Spleen (tissue), 7 donors: ENCODE measurements at regions not wholly inside any gene's neighbourhood (a gene's known extent, or its start where the extent isn't known, plus 50 kb on each side); places are given as distances from the start of the nearest gene placed in this dataset.

ENCODE experiments used
- POLR2A ChIP-seq, 3 donors: fragments of 450-650 bp; IDR thresholded peaks; one replicate each; pipeline ENCODE4 v1.5.1; 2017; ENCODE audit warnings: antibody characterized with exemption in 3 of 3, mild to moderate bottlenecking in 1 of 3
- POLR2AphosphoS5 ChIP-seq, 3 donors: sonication (generic); formaldehyde crosslinking; IDR thresholded peaks; one replicate each; pipeline ENCODE4 v1.5.1; 2017; ENCODE audit warnings: antibody characterized with exemption in 3 of 3
- TF ChIP-seq, protein P1 (sequence below), 11 experiments: fragments of 200-600 bp in 7 of 11; fragments of 450-650 bp in 4 of 11; sonication (generic) in 4 of 11; IDR thresholded peaks in 8 of 11; conservative IDR thresholded peaks in 3 of 11; 1 replicate in 7 of 11; 2 replicates in 4 of 11; pipeline versions ENCODE4 v1.4.0 to v1.8.0; 2016 to 2021; ENCODE audit warnings: antibody characterized with exemption in 11 of 11, inconsistent platforms in 4 of 11, mild to moderate bottlenecking in 1 of 11
- donor health status: DM: no; HTN: no; CAD: no; lungs with moderate emphysema.
- donor health status: DM: no; HTN: no; CAD: no.
- donor health status: DM: no; HTN: no; CAD: no.

DNA sequence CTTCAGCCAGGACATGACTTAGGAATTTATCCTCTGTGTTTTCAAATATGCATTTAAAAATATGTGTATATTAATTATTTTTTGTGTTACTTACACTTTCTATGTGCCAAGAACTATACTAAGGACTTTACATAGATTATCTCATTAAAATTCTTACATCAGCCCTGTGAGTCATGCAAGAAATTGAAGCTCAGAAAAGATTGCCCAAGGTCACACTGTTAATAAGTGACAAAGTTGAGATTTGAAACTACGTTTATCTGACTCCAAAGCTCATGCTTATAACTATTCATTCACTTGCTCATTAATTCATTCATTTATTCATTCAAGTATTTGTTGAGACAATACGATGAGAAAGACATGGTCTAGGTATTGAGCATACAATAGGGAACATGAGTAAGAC is 62.9 kb upstream of the CHRDL1 start:
- TF ChIP-seq, protein P1, sequence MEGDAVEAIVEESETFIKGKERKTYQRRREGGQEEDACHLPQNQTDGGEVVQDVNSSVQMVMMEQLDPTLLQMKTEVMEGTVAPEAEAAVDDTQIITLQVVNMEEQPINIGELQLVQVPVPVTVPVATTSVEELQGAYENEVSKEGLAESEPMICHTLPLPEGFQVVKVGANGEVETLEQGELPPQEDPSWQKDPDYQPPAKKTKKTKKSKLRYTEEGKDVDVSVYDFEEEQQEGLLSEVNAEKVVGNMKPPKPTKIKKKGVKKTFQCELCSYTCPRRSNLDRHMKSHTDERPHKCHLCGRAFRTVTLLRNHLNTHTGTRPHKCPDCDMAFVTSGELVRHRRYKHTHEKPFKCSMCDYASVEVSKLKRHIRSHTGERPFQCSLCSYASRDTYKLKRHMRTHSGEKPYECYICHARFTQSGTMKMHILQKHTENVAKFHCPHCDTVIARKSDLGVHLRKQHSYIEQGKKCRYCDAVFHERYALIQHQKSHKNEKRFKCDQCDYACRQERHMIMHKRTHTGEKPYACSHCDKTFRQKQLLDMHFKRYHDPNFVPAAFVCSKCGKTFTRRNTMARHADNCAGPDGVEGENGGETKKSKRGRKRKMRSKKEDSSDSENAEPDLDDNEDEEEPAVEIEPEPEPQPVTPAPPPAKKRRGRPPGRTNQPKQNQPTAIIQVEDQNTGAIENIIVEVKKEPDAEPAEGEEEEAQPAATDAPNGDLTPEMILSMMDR (IDR thresholded peaks at IDR 0.05 in 8 of 11, conservative IDR thresholded peaks at IDR 0.05 in 3 of 11): no peak
- no peak for TF ChIP-seq POLR2A (IDR thresholded peaks at IDR 0.05)
- no peak for TF ChIP-seq POLR2AphosphoS5 (IDR thresholded peaks at IDR 0.05)
